Thoracic aorta (tissue), 2 donors: ENCODE measurements at regions not wholly inside any gene's neighbourhood (a gene's known extent, or its start where the extent isn't known, plus 50 kb on each side); places are given as distances from the start of the nearest gene placed in this dataset.

Source experiments
- ATAC-seq: fragments of 150-250 bp; one replicate; pipeline ENCODE4 v1.8.0; 2017; ENCODE audit warnings: low read depth; ENCODE audit not compliant: insufficient number of reproducible peaks, low FRiP score
- DNase-seq: peaks from one replicate; pipeline ENCODE4 v3.0.0-alpha.2; 2020; ENCODE audit warnings: low spot score
- H3K27ac ChIP-seq, 2 donors: fragments of 200-600 bp; sonication (generic); 1 replicate in 1 of 2; 2 replicates in 1 of 2; pipeline ENCODE4 v1.5.1; 2016; ENCODE audit warnings: mild to moderate bottlenecking in 2 of 2, moderate library complexity in 2 of 2
- H3K27me3 ChIP-seq: fragments of 200-600 bp; sonication (generic); replicated peaks from 2 replicates; pipeline ENCODE4 v1.6.0; 2016; ENCODE audit warnings: mild to moderate bottlenecking; ENCODE audit not compliant: insufficient read depth
- H3K36me3 ChIP-seq: fragments of 200-600 bp; sonication (generic); one replicate; pipeline ENCODE4 v1.5.1; 2016
- H3K4me1 ChIP-seq, 2 donors: fragments of 200-600 bp; sonication (generic); 1 replicate in 1 of 2; 2 replicates in 1 of 2; pipeline versions ENCODE4 v1.5.1 to v1.6.0; 2016; ENCODE audit warnings: low read depth in 2 of 2, mild to moderate bottlenecking in 1 of 2; ENCODE audit not compliant: control insufficient read depth in 1 of 2
- H3K4me3 ChIP-seq: fragments of 200-600 bp; sonication (generic); 2 replicates; pipeline ENCODE4 v1.5.1; 2016; ENCODE audit warnings: mild to moderate bottlenecking
- H3K9me3 ChIP-seq: fragments of 200-600 bp; sonication (generic); 2 replicates; pipeline ENCODE4 v1.5.1; 2016
- TF ChIP-seq, protein P1 (sequence below): fragments of 200-600 bp; sonication (generic); IDR thresholded peaks from one replicate; pipeline ENCODE4 v1.5.1; 2019; ENCODE audit warnings: antibody characterized with exemption

GRCh38 chr2:240300261-240300821 is 135.1 kb upstream of the GPC1 start:
- no peaks in the 10 kb centered on the region for H3K36me3 ChIP-seq
- H3K27me3 ChIP-seq = no peaks in the 10 kb centered on the region
- H3K27ac ChIP-seq = no peak overlapping the region
- no peak overlapping the region for H3K4me3 ChIP-seq
- no peak for DNase-seq
- TF ChIP-seq, protein P1, sequence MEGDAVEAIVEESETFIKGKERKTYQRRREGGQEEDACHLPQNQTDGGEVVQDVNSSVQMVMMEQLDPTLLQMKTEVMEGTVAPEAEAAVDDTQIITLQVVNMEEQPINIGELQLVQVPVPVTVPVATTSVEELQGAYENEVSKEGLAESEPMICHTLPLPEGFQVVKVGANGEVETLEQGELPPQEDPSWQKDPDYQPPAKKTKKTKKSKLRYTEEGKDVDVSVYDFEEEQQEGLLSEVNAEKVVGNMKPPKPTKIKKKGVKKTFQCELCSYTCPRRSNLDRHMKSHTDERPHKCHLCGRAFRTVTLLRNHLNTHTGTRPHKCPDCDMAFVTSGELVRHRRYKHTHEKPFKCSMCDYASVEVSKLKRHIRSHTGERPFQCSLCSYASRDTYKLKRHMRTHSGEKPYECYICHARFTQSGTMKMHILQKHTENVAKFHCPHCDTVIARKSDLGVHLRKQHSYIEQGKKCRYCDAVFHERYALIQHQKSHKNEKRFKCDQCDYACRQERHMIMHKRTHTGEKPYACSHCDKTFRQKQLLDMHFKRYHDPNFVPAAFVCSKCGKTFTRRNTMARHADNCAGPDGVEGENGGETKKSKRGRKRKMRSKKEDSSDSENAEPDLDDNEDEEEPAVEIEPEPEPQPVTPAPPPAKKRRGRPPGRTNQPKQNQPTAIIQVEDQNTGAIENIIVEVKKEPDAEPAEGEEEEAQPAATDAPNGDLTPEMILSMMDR = no peak
- no peaks in the 10 kb centered on the region for H3K4me1 ChIP-seq
- H3K9me3 ChIP-seq = no peaks in the 10 kb centered on the region
- no peak for ATAC-seq

GRCh38 chr2:240300840-240301239 is 134.6 kb upstream of the GPC1 start:
- DNase-seq (no peak), ATAC-seq (no peak)
- H3K9me3 ChIP-seq = no peaks in the 10 kb centered on the region
- no peaks in the 10 kb centered on the region for H3K4me1 ChIP-seq
- no peak overlapping the region for H3K27ac ChIP-seq
- TF ChIP-seq, protein P1 = no peak
- no peaks in the 10 kb centered on the region for H3K27me3 ChIP-seq
- no peak overlapping the region for H3K4me3 ChIP-seq
- no peaks in the 10 kb centered on the region for H3K36me3 ChIP-seq

- no peak overlapping the region for H3K27ac ChIP-seq
- H3K36me3 ChIP-seq = no peaks in the 10 kb centered on the region
- ATAC-seq = no peak
- H3K9me3 ChIP-seq = no peaks in the 10 kb centered on the region
- no peak for DNase-seq
- H3K4me1 ChIP-seq = no peaks in the 10 kb centered on the region
- H3K4me3 ChIP-seq = no peak overlapping the region
- TF ChIP-seq, protein P1 = no peak
- H3K27me3 ChIP-seq = no peaks in the 10 kb centered on the region
Observed at GRCh38 chr2:240301256-240301795, 134.1 kb upstream of the GPC1 start.

DNA sequence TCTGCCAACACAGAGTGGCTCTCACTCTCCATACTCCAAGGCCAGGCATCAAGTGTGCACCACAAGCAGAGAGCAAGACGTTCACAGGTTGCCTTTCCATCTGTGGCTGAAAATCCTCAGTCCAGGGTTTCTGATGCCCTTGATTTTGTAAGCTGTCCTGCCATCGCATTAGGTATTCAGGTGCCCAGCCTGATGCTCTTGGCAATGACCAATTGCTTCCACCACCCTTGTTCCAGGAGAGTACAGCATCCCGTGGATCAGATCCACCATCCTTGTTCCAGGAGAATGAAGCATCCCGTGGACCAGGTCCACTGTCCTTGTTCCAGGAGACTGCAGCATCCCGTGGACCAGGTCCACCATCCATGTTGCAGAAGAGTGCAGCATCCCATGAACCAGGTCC is 133.4 kb upstream of the GPC1 start:
- DNase-seq (no peak), ATAC-seq (no peak)
- Histone ChIP-seq H3K27ac (no peak overlapping the region), H3K4me1 (no peaks in the 10 kb centered on the region), H3K4me3 (no peak overlapping the region), H3K36me3 (no peaks in the 10 kb centered on the region), H3K27me3 (no peaks in the 10 kb centered on the region), H3K9me3 (no peaks in the 10 kb centered on the region)
- TF ChIP-seq, protein P1 = no peak

- H3K36me3 ChIP-seq = no peaks in the 10 kb centered on the region
- DNase-seq (no peak), ATAC-seq (no peak)
- TF ChIP-seq, protein P1 = no peak
- no peaks in the 10 kb centered on the region for H3K9me3 ChIP-seq
- no peak overlapping the region for H3K4me3 ChIP-seq
- no peaks in the 10 kb centered on the region for H3K4me1 ChIP-seq
- no peaks in the 10 kb centered on the region for H3K27me3 ChIP-seq
- H3K27ac ChIP-seq = no peak overlapping the region
Observed at GRCh38 chr2:240302933-240303595, 132.4 kb upstream of the GPC1 start.
